NCI-H774 (cell line): ENCODE measurements at regions not wholly inside any gene's neighbourhood (a gene's known extent, or its start where the extent isn't known, plus 50 kb on each side); places are given as distances from the start of the nearest gene placed in this dataset.

ENCODE experiments used
- DNase-seq: peaks from one replicate; lab custom pipeline; 2025; lab: John Stamatoyannopoulos, UW

DNA sequence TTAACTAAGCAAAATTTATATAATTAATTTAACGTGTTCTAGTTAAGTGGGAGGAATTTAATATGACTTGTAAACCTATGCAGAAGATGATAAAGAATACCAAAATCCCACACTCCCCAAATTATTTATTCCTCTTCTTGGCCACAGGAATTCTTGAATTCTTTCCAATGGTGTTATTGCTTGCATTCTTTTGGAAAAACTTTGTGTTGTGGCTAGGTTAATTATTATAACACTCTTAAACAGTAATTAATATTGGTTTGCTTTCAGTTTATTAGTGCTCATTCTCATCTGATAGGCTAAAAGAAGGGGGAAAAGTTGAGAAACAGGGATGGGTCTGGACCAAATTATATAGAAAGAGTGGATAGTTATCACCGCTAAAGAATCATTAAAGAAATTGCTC is 141.5 kb upstream of the PABPC4L start:
- DNase-seq = no peak

DNA sequence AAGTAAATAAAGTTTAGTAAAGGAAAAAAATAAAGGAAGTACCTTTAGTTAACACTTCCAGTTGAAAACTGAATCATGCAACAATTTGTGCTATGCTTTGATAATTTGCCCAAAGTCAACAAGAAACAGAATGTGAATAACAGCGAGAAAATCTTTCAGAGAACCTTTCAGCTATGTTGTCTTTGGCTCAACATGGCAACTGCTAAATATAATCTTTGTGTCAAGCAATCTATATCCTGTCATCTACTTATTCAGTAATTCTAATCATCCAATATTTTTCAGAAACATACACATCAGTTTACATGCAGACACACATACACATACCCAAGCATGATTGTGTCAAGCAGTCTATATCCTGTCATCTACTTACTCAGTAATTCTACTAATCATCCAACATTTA is 136.0 kb upstream of the PABPC4L start:
- no peak for DNase-seq

DNA sequence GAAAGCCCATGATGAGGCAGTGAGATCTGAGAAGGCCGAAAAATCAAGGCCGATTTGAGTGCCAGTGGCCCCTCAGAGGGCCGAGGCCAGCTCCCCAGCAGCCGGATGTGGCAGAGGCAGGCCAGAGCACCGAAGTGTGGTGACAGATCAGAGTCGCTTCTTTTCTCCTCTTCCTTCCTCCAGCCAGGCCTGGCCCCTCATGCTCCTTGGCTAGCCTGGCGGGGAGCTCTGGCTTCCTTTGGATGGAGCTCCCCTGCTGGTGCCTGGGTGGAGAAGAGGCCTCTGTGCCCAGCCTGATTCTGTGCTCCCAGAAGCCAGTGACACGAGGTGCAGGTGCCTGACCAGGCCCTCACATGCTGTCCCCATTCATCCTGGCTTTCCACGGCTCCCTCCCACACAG is 127.2 kb upstream of the PABPC4L start:
- DNase-seq = no peak

- DNase-seq = no peak
These were observed 125.9 kb upstream of the PABPC4L start for GRCh38 chr4:134327274-134328122.

DNA sequence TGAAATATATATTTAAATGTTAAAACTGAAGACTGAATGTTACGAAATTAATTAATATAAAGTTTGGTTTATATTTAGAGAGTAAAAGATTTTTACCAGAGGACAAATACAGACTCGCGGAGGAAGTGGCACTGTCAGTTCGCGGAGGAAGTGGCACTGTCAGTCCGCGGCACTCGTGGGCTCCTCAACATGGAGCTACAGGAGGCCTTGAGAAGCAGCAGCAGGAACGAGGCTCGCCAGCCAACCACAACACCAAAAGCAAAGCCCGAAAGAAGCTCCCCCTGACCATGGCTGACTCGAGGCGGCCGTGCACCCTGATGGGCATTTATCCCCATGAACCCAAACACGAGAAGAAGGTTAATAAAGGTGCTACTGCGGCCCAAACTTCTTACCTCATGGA is 125.3 kb upstream of the PABPC4L start:
- DNase-seq = no peak

- no peak for DNase-seq
These were observed 122.6 kb upstream of the PABPC4L start for GRCh38 chr4:134324179-134324578.

GRCh38 chr4:134320048-134320447 is 118.5 kb upstream of the PABPC4L start:
- DNase-seq = no peak

DNA sequence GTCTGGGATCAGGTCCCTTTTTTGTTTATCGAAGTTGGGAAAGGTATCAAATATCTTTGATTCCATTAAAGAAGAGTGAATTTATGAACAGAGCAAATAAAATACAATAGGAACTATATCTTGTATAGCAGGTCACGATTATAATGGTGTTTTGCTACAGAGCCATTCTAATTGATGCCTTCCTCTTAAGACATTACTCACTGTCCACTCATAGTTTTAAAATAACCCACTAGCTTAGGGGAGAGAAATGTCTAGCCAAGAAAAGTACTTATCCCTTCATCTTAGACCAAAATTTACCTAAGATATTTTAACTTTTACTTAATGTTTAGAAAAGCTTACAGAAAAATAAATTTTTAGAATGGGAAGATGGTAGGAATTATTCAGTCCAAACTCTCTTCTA is 112.0 kb upstream of the PABPC4L start:
- DNase-seq = no peak

- no peak for DNase-seq
These were observed 108.1 kb upstream of the PABPC4L start for GRCh38 chr4:134309715-134310114.

DNA sequence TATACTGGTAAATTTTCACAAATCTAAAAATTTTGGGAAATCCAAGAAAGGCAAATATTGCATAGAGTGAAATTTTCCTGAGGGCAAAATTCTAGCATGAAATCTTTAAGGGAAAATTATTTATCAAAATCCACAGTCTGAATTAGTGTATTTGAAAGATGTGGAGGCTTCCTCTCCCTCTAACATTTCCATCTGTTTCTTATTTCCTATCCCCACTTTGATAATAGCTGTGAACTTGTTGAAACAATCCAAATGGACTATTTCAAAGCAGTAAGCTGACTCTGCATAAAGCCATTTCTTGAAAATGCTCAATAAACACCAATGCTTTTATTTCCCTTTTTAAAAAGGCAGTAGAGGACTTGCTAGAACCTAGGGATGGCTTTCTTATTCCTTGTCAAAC is 107.3 kb upstream of the PABPC4L start:
- no peak for DNase-seq

GRCh38 chr4:134298313-134298712 is 96.7 kb upstream of the PABPC4L start:
- no peak for DNase-seq

- no peak for DNase-seq
These were observed 96.2 kb upstream of the PABPC4L start for GRCh38 chr4:134297765-134298164.

- no peak for DNase-seq
These were observed 81.1 kb upstream of the PABPC4L start for GRCh38 chr4:134282680-134283079.

GRCh38 chr4:134278675-134279074 is 77.1 kb upstream of the PABPC4L start:
- DNase-seq = no peak

- DNase-seq = no peak
These were observed 74.9 kb upstream of the PABPC4L start for GRCh38 chr4:134276476-134276875.

- DNase-seq = no peak
These were observed 58.5 kb upstream of the PABPC4L start for GRCh38 chr4:134260126-134260525.
